Activated CD8-positive, alpha-beta T cell treated with anti-CD3 and anti-CD28 coated beads for 36 hours (primary cell): ENCODE measurements at regions not wholly inside any gene's neighbourhood (a gene's known extent, or its start where the extent isn't known, plus 50 kb on each side); places are given as distances from the start of the nearest gene placed in this dataset.
A peak's percentile ranks its signal among the peaks of the same experiment; 100 is the strongest.

ENCODE experiments used
- ATAC-seq: fragments of 200-7000 bp; cut with Tn5 transposase; one replicate; pipeline ENCODE4 v1.10.0; 2021; ENCODE audit warnings: mild to moderate bottlenecking, moderate library complexity
- CTCF ChIA-PET: fragments of 350-600 bp; sonication (Branson Sonifier 250); formaldehyde crosslinking; loops from one replicate; lab custom pipeline; 2021; ENCODE audit warnings: antibody characterized with exemption; lab: Charles Lee
- POLR2A ChIA-PET: fragments of 350-600 bp; sonication (Branson Sonifier 250); formaldehyde crosslinking; loops from one replicate; lab custom pipeline; 2021; ENCODE audit warnings: antibody characterized with exemption; lab: Charles Lee
- DNase-seq: peaks from one replicate; pipeline ENCODE4 v3.0.0-alpha.2; 2020
- H3K27ac Mint-ChIP-seq: one replicate; pipeline ENCODE4 v1.8.0; 2021; ENCODE audit warnings: mild to moderate bottlenecking, mixed read lengths
- H3K27me3 Mint-ChIP-seq: one replicate; pipeline ENCODE4 v1.8.0; 2021; ENCODE audit warnings: mixed read lengths
- H3K36me3 Mint-ChIP-seq: one replicate; pipeline ENCODE4 v1.8.0; 2021; ENCODE audit warnings: low read depth, mixed read lengths
- H3K4me1 Mint-ChIP-seq: one replicate; pipeline ENCODE4 v1.8.0; 2021; ENCODE audit warnings: low read depth, mixed read lengths
- H3K4me3 Mint-ChIP-seq: one replicate; pipeline ENCODE4 v1.8.0; 2021; ENCODE audit warnings: mild to moderate bottlenecking, moderate library complexity, mixed read lengths
- H3K9me3 Mint-ChIP-seq: one replicate; pipeline ENCODE4 v1.8.0; 2021; ENCODE audit warnings: mixed read lengths
- intact Hi-C: fragments of 100-400 bp; cut with micrococcal nuclease; formaldehyde crosslinking; loops from one replicate; pipeline ENCODE4 v1.10.0; 2022
- TF ChIP-seq, protein P1 (sequence below): fragments of 200-600 bp; IDR thresholded peaks from one replicate; pipeline ENCODE4 v1.8.0; 2022; ENCODE audit warnings: antibody characterized with exemption, mild to moderate bottlenecking

DNA sequence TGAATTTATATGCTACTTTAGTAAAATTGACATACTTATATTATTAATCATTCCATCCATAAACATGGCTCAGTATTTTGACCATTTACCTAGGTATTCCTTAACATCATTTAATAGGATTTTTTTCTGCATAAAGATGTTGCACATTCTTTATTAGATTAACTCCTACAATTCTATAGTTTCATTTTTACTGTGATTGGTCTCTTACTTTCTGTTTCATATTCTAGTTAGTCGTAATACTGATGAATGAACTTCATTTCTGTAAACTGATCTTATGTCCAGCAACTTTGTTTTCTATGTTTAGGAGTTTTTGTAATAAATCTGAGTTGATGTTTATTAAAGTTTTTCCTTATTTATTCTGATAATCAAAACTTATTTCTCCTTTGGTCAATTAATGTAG lies 278.2 kb upstream of the CXXC4 start:
- ChIA-PET CTCF (no interaction called here), POLR2A (no interaction called here)
- H3K9me3 Mint-ChIP-seq, result no peaks in the 10 kb centered on the region
- TF ChIP-seq, protein P1, sequence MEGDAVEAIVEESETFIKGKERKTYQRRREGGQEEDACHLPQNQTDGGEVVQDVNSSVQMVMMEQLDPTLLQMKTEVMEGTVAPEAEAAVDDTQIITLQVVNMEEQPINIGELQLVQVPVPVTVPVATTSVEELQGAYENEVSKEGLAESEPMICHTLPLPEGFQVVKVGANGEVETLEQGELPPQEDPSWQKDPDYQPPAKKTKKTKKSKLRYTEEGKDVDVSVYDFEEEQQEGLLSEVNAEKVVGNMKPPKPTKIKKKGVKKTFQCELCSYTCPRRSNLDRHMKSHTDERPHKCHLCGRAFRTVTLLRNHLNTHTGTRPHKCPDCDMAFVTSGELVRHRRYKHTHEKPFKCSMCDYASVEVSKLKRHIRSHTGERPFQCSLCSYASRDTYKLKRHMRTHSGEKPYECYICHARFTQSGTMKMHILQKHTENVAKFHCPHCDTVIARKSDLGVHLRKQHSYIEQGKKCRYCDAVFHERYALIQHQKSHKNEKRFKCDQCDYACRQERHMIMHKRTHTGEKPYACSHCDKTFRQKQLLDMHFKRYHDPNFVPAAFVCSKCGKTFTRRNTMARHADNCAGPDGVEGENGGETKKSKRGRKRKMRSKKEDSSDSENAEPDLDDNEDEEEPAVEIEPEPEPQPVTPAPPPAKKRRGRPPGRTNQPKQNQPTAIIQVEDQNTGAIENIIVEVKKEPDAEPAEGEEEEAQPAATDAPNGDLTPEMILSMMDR, result no peak
- H3K4me3 Mint-ChIP-seq, result no peak overlapping the region
- H3K27ac Mint-ChIP-seq, result no peak overlapping the region
- ATAC-seq, result peak; percentile 34
- H3K36me3 Mint-ChIP-seq, result no peaks in the 10 kb centered on the region
- H3K27me3 Mint-ChIP-seq, result no peaks in the 10 kb centered on the region
- intact Hi-C loops, result no loop called here
- no peak for DNase-seq
- peaks cover 6% of the 10 kb centered on the region for H3K4me1 Mint-ChIP-seq

DNA sequence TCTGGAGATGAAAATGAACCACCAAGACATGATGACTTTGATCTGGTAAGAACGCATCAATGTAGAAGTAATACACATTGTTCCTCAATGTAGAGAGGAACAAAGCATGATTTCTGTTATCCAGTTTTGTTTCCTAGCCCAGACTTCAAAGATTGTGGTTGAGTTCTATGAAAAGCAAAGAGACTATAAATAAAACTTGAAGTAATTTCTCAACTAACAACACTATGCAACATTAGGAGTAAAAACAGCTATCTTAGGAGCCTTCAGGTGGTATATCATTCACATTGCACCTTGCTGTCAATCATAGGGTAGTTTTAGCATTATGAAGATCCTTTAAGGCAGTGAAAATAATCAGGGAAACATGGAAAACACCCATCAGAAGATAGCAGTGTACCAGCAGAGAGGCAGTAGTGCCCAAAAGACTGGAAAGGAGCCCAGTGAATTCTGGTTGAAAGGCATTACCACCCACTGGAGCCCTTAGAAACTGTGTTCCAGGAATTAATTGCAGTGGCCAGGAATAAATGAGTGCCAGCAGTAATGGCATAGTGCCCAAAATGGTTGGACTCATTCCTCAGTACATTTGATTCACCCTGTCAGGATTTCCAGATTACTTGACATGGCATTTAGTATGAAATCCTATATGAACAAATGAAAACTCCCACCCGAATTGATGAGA lies 300.7 kb upstream of the CXXC4 start:
- no peak for DNase-seq
- no peak for ATAC-seq
- H3K9me3 Mint-ChIP-seq, result no peaks in the 10 kb centered on the region
- H3K27me3 Mint-ChIP-seq, result no peaks in the 10 kb centered on the region
- ChIA-PET CTCF (no interaction called here), POLR2A (no interaction called here)
- H3K4me3 Mint-ChIP-seq, result no peak overlapping the region
- H3K36me3 Mint-ChIP-seq, result no peaks in the 10 kb centered on the region
- TF ChIP-seq, protein P1, result no peak
- H3K4me1 Mint-ChIP-seq, result no peaks in the 10 kb centered on the region
- no peak overlapping the region for H3K27ac Mint-ChIP-seq
- intact Hi-C loops, result no loop called here

DNA sequence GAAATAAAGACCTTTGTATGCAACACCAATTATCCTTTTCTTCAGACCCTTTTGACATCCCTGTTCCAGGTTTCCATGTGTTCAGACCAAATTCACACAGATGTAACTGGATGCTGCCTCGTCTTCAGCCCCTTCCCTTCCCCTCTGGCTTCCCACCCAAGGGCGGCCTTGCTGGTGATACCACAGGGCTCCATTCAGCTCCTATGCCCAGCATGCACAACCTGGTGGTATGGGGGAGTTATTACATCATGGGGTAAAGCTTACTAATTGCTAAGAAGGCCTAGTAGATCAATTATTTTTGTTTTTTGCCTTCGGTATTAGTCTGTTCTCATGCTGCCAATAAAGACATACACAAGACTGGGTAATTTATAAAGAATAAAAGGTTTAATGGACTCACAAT lies 317.0 kb upstream of the CXXC4 start:
- no peak overlapping the region for H3K27ac Mint-ChIP-seq
- no peaks in the 10 kb centered on the region for H3K36me3 Mint-ChIP-seq
- peak; percentile 2 for DNase-seq
- no peak overlapping the region for H3K4me3 Mint-ChIP-seq
- H3K4me1 Mint-ChIP-seq, result no peaks in the 10 kb centered on the region
- no peak for ATAC-seq
- no peaks in the 10 kb centered on the region for H3K27me3 Mint-ChIP-seq
- CTCF ChIA-PET, result no interaction called here
- POLR2A ChIA-PET, result no interaction called here
- no peaks in the 10 kb centered on the region for H3K9me3 Mint-ChIP-seq
- TF ChIP-seq, protein P1, result no peak
- intact Hi-C loops, result no loop called here

DNA sequence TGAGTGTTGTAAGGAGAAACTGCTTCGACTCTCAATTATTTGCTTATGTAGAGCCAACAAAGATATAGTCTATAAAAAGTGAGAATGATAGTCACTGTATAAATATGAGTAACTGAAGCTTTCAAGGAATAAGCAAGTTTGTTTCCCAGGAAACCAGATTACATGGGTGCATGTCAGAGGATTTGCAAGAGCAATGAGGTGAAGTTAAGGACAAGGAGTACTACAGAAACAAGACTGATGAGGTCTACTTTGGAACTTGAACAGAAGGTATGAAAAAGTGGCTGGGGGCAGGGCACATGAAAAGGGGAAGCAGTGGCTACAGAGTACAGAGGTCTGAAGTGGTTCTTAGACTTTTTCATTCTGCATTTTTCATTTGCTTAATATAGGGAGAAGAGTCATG lies 321.0 kb upstream of the CXXC4 start:
- DNase-seq (no peak), ATAC-seq (no peak)
- Mint-ChIP-seq H3K36me3 (no peaks in the 10 kb centered on the region), H3K4me1 (no peaks in the 10 kb centered on the region), H3K27ac (no peak overlapping the region), H3K9me3 (no peaks in the 10 kb centered on the region), H3K4me3 (no peak overlapping the region), H3K27me3 (no peaks in the 10 kb centered on the region)
- POLR2A ChIA-PET, result no interaction called here
- CTCF ChIA-PET, result no interaction called here
- TF ChIP-seq, protein P1, result no peak
- intact Hi-C loops, result no loop called here

DNA sequence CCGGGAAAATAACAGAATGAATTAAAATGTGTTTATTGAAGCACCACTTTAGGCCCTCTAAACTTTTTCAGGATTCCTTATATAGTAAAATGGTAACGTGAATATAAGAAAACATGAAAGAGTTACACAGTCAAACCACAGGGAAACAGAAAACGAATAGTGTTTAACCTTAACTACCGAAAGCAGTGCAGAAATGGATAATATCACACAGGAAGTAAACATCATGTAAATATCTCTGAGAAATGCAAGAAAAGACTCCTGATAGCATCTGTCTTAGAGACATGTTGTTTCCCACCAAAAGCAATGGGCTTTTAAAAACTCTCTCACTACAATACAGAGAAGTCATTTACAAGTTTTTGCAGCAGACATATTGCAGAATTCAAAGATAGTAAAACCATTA lies 323.9 kb upstream of the CXXC4 start:
- TF ChIP-seq, protein P1, result no peak
- Mint-ChIP-seq H3K4me1 (no peaks in the 10 kb centered on the region), H3K4me3 (no peak overlapping the region), H3K9me3 (no peaks in the 10 kb centered on the region), H3K36me3 (no peaks in the 10 kb centered on the region), H3K27me3 (no peaks in the 10 kb centered on the region), H3K27ac (no peak overlapping the region)
- DNase-seq (no peak), ATAC-seq (no peak)
- intact Hi-C loops, result no loop called here
- CTCF ChIA-PET, result no interaction called here
- POLR2A ChIA-PET, result no interaction called here
